SK-N-SH treated with all-trans-retinoic acid at 6 μM for 48 hours (cell line): ENCODE measurements at regions not wholly inside any gene's neighbourhood (a gene's known extent, or its start where the extent isn't known, plus 50 kb on each side); places are given as distances from the start of the nearest gene placed in this dataset.
A peak's percentile ranks its signal among the peaks of the same experiment; 100 is the strongest.

Experiments
- ATAC-seq: fragments of 200-7000 bp; cut with Tn5 transposase; 3 replicates; pipeline ENCODE4 v1.9.1; 2020; ENCODE audit warnings: mild to moderate bottlenecking, moderate library complexity
- BACH2 ChIP-seq: fragments of 250-450 bp; sonication (Bioruptor Pico); IDR thresholded peaks from 2 replicates; pipeline ENCODE4 v1.9.0; 2021; ENCODE audit warnings: mild to moderate bottlenecking, borderline replicate concordance
- CREB5 ChIP-seq: fragments of 250-450 bp; sonication (Bioruptor Pico); IDR thresholded peaks from 2 replicates; pipeline ENCODE4 v1.5.1; 2020; ENCODE audit warnings: low read depth, mild to moderate bottlenecking, moderate library complexity
- CSDC2 ChIP-seq: fragments of 250-450 bp; sonication (Bioruptor Pico); IDR thresholded peaks from 2 replicates; pipeline ENCODE4 v1.5.0; 2020; ENCODE audit warnings: mild to moderate bottlenecking, moderate library complexity
- GLIS3 ChIP-seq: fragments of 250-450 bp; sonication (Bioruptor Pico); IDR thresholded peaks from 2 replicates; pipeline ENCODE4 v1.5.0; 2020; ENCODE audit warnings: mild to moderate bottlenecking, moderate library complexity
- ISL1 ChIP-seq: fragments of 250-450 bp; sonication (Bioruptor Pico); IDR thresholded peaks from 2 replicates; pipeline ENCODE4 v2.1.2; 2022; ENCODE audit warnings: mild to moderate bottlenecking, moderate library complexity
- OSR1 ChIP-seq: fragments of 250-450 bp; sonication (Bioruptor Pico); IDR thresholded peaks from 2 replicates; pipeline ENCODE4 v1.8.0; 2022; ENCODE audit warnings: moderate library complexity, mild to moderate bottlenecking, inconsistent platforms
- POU6F1 ChIP-seq: fragments of 250-450 bp; sonication (Bioruptor Pico); IDR thresholded peaks from 2 replicates; pipeline ENCODE4 v1.8.0; 2021; ENCODE audit warnings: low read depth, mild to moderate bottlenecking, moderate library complexity, borderline replicate concordance
- PPARA ChIP-seq: fragments of 250-450 bp; sonication (Bioruptor Pico); IDR thresholded peaks from 2 replicates; pipeline ENCODE4 v1.5.0; 2020; ENCODE audit warnings: mild to moderate bottlenecking, borderline replicate concordance
- RARB ChIP-seq: fragments of 250-450 bp; sonication (Bioruptor Pico); IDR thresholded peaks from 2 replicates; pipeline ENCODE4 v1.8.0; 2021; ENCODE audit warnings: mild to moderate bottlenecking, moderate library complexity
- SNAI2 ChIP-seq: fragments of 250-450 bp; sonication (Bioruptor Pico); IDR thresholded peaks from 2 replicates; pipeline ENCODE4 v1.5.0; 2020; ENCODE audit warnings: mild to moderate bottlenecking, moderate library complexity
- TCF4 ChIP-seq: fragments of 250-450 bp; sonication (Bioruptor Pico); IDR thresholded peaks from 2 replicates; pipeline ENCODE4 v1.8.0; 2021; ENCODE audit warnings: mild to moderate bottlenecking, moderate library complexity, borderline replicate concordance
- TOX ChIP-seq: fragments of 250-450 bp; sonication (Bioruptor Pico); IDR thresholded peaks from 2 replicates; pipeline ENCODE4 v1.8.0; 2021; ENCODE audit warnings: mild to moderate bottlenecking, moderate library complexity, borderline replicate concordance
- ZC3H10 ChIP-seq: fragments of 250-450 bp; sonication (Bioruptor Pico); IDR thresholded peaks from 2 replicates; pipeline ENCODE4 v1.5.1; 2021; ENCODE audit warnings: mild to moderate bottlenecking, moderate library complexity
- ZFP3 ChIP-seq: fragments of 250-450 bp; sonication (Bioruptor Pico); IDR thresholded peaks from 2 replicates; pipeline ENCODE4 v1.5.0; 2020; ENCODE audit warnings: mild to moderate bottlenecking, moderate library complexity
- ZNF565 ChIP-seq: fragments of 450-650 bp; formaldehyde crosslinking; conservative IDR thresholded peaks from 2 replicates; pipeline ENCODE4 v1.5.0; 2020; ENCODE audit warnings: low read depth, mild to moderate bottlenecking, moderate library complexity
- ZNF70 ChIP-seq: fragments of 450-650 bp; formaldehyde crosslinking; IDR thresholded peaks from 2 replicates; pipeline ENCODE4 v1.5.0; 2020; ENCODE audit warnings: mild to moderate bottlenecking, moderate library complexity
- ZNF8 ChIP-seq: fragments of 450-650 bp; formaldehyde crosslinking; IDR thresholded peaks from 2 replicates; pipeline ENCODE4 v1.5.0; 2020; ENCODE audit warnings: mild to moderate bottlenecking, moderate library complexity
- TF ChIP-seq, protein P1 (sequence below): fragments of 250-450 bp; sonication (Bioruptor Pico); IDR thresholded peaks from 2 replicates; pipeline ENCODE4 v1.5.0; 2020; ENCODE audit warnings: mild to moderate bottlenecking, moderate library complexity
- TF ChIP-seq, protein P2 (sequence below): fragments of 250-450 bp; sonication (Bioruptor Pico); IDR thresholded peaks from 2 replicates; pipeline ENCODE4 v1.8.0; 2020; ENCODE audit warnings: mild to moderate bottlenecking, moderate library complexity, borderline replicate concordance
- TF ChIP-seq, protein P3 (sequence below): fragments of 250-450 bp; sonication (Bioruptor Pico); IDR thresholded peaks from 2 replicates; pipeline ENCODE4 v1.5.1; 2021; ENCODE audit warnings: mild to moderate bottlenecking, moderate library complexity

DNA sequence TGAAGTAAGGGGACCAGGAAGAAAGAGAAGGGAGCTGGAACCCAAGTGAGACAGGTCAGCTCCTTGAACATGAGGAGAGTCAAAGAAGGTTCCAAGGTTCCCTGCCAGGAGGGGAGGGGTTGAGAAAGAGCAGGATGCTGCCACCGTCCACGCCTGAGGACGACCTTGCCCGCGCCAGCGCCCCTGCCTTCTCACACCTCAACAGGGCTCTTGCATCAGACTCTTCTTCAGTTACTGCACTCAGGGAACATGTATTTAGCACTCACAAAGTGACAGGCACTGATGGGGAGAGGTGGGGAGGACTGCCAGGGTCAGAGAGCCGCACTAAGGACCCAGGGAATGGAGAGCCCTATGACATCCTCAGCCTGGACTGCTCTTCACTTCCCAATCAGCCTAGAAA lies 102.1 kb upstream of the NUDT4 start:
- ATAC-seq, result no peak
- TF ChIP-seq GLIS3 (CRISPR knock-in tag) (no peak), ISL1 (CRISPR knock-in tag) (no peak), POU6F1 (no peak), RARB (CRISPR knock-in tag) (no peak), CREB5 (no peak), ZFP3 (no peak), ZNF70 (CRISPR knock-in tag) (no peak), BACH2 (no peak), PPARA (CRISPR knock-in tag) (no peak), ZC3H10 (no peak), TCF4 (CRISPR knock-in tag) (no peak), OSR1 (CRISPR knock-in tag) (no peak), ZNF8 (CRISPR knock-in tag) (no peak), TOX (CRISPR knock-in tag) (no peak)
- TF ChIP-seq, protein P1, sequence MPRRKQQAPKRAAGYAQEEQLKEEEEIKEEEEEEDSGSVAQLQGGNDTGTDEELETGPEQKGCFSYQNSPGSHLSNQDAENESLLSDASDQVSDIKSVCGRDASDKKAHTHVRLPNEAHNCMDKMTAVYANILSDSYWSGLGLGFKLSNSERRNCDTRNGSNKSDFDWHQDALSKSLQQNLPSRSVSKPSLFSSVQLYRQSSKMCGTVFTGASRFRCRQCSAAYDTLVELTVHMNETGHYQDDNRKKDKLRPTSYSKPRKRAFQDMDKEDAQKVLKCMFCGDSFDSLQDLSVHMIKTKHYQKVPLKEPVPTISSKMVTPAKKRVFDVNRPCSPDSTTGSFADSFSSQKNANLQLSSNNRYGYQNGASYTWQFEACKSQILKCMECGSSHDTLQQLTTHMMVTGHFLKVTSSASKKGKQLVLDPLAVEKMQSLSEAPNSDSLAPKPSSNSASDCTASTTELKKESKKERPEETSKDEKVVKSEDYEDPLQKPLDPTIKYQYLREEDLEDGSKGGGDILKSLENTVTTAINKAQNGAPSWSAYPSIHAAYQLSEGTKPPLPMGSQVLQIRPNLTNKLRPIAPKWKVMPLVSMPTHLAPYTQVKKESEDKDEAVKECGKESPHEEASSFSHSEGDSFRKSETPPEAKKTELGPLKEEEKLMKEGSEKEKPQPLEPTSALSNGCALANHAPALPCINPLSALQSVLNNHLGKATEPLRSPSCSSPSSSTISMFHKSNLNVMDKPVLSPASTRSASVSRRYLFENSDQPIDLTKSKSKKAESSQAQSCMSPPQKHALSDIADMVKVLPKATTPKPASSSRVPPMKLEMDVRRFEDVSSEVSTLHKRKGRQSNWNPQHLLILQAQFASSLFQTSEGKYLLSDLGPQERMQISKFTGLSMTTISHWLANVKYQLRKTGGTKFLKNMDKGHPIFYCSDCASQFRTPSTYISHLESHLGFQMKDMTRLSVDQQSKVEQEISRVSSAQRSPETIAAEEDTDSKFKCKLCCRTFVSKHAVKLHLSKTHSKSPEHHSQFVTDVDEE (CRISPR knock-in tag), result no peak
- TF ChIP-seq, protein P2, sequence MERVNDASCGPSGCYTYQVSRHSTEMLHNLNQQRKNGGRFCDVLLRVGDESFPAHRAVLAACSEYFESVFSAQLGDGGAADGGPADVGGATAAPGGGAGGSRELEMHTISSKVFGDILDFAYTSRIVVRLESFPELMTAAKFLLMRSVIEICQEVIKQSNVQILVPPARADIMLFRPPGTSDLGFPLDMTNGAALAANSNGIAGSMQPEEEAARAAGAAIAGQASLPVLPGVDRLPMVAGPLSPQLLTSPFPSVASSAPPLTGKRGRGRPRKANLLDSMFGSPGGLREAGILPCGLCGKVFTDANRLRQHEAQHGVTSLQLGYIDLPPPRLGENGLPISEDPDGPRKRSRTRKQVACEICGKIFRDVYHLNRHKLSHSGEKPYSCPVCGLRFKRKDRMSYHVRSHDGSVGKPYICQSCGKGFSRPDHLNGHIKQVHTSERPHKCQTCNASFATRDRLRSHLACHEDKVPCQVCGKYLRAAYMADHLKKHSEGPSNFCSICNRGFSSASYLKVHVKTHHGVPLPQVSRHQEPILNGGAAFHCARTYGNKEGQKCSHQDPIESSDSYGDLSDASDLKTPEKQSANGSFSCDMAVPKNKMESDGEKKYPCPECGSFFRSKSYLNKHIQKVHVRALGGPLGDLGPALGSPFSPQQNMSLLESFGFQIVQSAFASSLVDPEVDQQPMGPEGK (CRISPR knock-in tag), result no peak
- TF ChIP-seq, protein P3, sequence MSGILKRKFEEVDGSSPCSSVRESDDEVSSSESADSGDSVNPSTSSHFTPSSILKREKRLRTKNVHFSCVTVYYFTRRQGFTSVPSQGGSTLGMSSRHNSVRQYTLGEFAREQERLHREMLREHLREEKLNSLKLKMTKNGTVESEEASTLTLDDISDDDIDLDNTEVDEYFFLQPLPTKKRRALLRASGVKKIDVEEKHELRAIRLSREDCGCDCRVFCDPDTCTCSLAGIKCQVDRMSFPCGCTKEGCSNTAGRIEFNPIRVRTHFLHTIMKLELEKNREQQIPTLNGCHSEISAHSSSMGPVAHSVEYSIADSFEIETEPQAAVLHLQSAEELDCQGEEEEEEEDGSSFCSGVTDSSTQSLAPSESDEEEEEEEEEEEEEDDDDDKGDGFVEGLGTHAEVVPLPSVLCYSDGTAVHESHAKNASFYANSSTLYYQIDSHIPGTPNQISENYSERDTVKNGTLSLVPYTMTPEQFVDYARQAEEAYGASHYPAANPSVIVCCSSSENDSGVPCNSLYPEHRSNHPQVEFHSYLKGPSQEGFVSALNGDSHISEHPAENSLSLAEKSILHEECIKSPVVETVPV, result no peak

DNA sequence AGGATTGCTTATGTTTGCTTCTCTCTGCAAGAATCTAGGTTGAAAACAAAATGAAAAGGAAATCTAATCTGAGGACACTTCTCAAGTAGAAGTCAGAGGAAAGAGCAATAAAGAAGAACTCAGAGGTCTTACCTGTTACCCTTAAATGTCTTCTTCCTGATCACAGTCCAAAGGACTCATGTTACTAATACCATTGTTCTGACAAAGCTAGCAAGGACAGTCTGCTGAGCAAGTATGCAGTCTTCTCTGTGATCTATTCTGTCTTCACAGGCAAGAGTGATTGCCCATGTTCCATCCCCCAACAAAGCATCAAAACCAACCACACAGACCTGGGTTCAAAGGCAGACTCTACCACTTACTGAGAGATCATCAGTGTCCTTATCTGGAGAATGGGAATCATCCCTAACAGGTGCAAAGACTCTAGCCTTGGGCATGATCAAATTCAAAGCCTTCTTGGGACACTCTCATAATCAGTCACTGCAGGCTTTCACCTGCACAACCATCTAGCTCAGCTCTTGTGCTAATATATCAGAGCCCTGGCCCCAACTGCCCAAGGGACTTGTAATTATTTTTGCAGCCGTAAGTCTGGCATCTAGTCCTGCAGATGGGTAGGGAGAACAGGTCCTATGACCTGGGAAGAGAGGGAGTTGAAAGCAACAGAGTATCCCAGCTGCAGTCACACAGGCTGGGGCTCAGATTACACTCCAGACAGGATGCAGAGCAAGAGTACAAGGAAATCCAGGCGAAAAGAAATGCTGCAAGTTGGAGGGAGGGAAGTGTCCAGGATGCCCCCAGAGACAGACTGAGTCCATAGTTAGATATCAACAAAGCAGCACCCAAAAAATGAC lies 97.9 kb upstream of the NUDT4 start:
- peak; percentile 91 for ATAC-seq

DNA sequence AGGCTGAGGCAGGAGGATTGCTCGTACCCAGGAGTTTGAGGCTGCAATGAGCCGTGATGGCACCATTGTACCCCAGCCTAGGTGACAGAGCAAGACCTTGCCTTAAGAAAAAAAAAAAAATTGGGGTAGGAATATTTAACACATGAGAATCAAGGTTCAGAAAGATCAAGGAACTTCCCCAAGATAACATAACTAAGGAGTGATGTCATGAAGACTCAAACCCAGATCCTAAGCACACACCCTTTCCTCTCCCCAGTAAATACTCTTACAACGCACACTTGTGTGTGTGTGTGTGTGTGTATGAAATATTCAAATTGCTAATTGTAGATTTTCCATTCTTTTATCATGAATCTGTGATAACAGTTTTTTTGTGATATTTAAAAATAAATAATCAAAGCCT lies 90.6 kb upstream of the NUDT4 start:
- TF ChIP-seq, protein P3, result no peak
- TF ChIP-seq CREB5 (no peak), TOX (CRISPR knock-in tag) (no peak), PPARA (CRISPR knock-in tag) (no peak), SNAI2 (CRISPR knock-in tag) (no peak), ZNF565 (CRISPR knock-in tag) (no peak), BACH2 (no peak), CSDC2 (no peak), RARB (CRISPR knock-in tag) (no peak), ZNF8 (CRISPR knock-in tag) (no peak), OSR1 (CRISPR knock-in tag) (no peak), ISL1 (CRISPR knock-in tag) (no peak)
- TF ChIP-seq, protein P1 (CRISPR knock-in tag), result no peak
- TF ChIP-seq, all 23 proteins: peak for 0
- no peak for ATAC-seq

More for the DNA sequence above, 97.9 kb upstream of the NUDT4 start:
- TF ChIP-seq OSR1 (CRISPR knock-in tag) (no peak), ZNF70 (CRISPR knock-in tag) (no peak), SNAI2 (CRISPR knock-in tag) (no peak)
- TF ChIP-seq, all 23 proteins: peak for 0
